HEK293 (cell line): ENCODE measurements at regions not wholly inside any gene's neighbourhood (a gene's known extent, or its start where the extent isn't known, plus 50 kb on each side); places are given as distances from the start of the nearest gene placed in this dataset.
"Not testable (repeated sequence)": the region's sequence is repeated elsewhere in the genome, so short reads cannot be mapped to it uniquely, and the experiment has no call there.

Experiments
- CTCF ChIA-PET: fragments of 350-600 bp; formaldehyde crosslinking; extraction: SDS; loops from one replicate; lab custom pipeline; 2021; ENCODE audit warnings: antibody characterized with exemption; lab: Yijun Ruan, JAX
- POLR2A ChIA-PET: fragments of 300-600 bp; formaldehyde crosslinking; extraction: SDS; loops from one replicate; lab custom pipeline; 2020; ENCODE audit warnings: antibody characterized with exemption, inconsistent platforms; lab: Yijun Ruan, JAX
- H3K27ac ChIP-seq: fragments of 200-500 bp; sonication (Bioruptor generic); 2 replicates; pipeline ENCODE4 v1.5.1; 2014; ENCODE audit warnings: low read depth, low read length, control low read depth, inconsistent platforms; ENCODE audit errors: extremely low read depth
- H3K36me3 ChIP-seq, 2 experiments: fragments of 200-500 bp in 1 of 2; sonication (Bioruptor generic) in 1 of 2; 1 replicate in 1 of 2; 2 replicates in 1 of 2; pipeline ENCODE4 v1.5.1; 2014 to 2017; ENCODE audit warnings: inconsistent platforms in 2 of 2, low read length in 2 of 2; ENCODE audit not compliant: control insufficient read depth in 2 of 2, insufficient read depth in 1 of 2
- H3K4me1 ChIP-seq: fragments of 200-500 bp; sonication (Bioruptor generic); 2 replicates; pipeline ENCODE4 v1.5.1; 2014; ENCODE audit warnings: mild to moderate bottlenecking, low read length, inconsistent platforms; ENCODE audit not compliant: control insufficient read depth, insufficient read depth
- H3K4me3 ChIP-seq: 2 replicates; pipeline ENCODE4 v1.5.1; 2011; ENCODE audit warnings: low read depth, mild to moderate bottlenecking, control low read depth, low read length, moderate library complexity
- H3K9me3 ChIP-seq: fragments of 200-500 bp; sonication (Bioruptor generic); 2 replicates; pipeline ENCODE4 v1.5.1; 2014; ENCODE audit warnings: low read depth, low read length, inconsistent platforms; ENCODE audit not compliant: control insufficient read depth, insufficient read depth
- EGR2 ChIP-seq: fragments of 450-650 bp; formaldehyde crosslinking; IDR thresholded peaks from 2 replicates; pipeline ENCODE4 v1.5.1; 2016; ENCODE audit warnings: low read depth, missing biosample characterization, missing genetic modification characterization
- MEIS1 ChIP-seq: sonication (generic); formaldehyde crosslinking; IDR thresholded peaks from 2 replicates; pipeline ENCODE4 v1.8.1; 2022; ENCODE audit warnings: missing genetic modification reagents, mild to moderate bottlenecking, borderline replicate concordance
- REPIN1 ChIP-seq: fragments of 450-650 bp; formaldehyde crosslinking; IDR thresholded peaks from 2 replicates; pipeline ENCODE4 v1.5.1; 2017; ENCODE audit warnings: missing biosample characterization, missing genetic modification characterization, low read depth
- SCRT1 ChIP-seq: fragments of 450-650 bp; formaldehyde crosslinking; IDR thresholded peaks from 2 replicates; pipeline ENCODE4 v1.5.1; 2016; ENCODE audit warnings: missing biosample characterization, missing genetic modification characterization, borderline replicate concordance
- SP2 ChIP-seq: fragments of 450-650 bp; formaldehyde crosslinking; IDR thresholded peaks from 2 replicates; pipeline ENCODE4 v1.5.1; 2016; ENCODE audit warnings: missing biosample characterization, missing genetic modification characterization
- SP3 ChIP-seq: fragments of 450-650 bp; formaldehyde crosslinking; IDR thresholded peaks from 2 replicates; pipeline ENCODE4 v1.5.1; 2016; ENCODE audit warnings: missing biosample characterization, missing genetic modification characterization
- ZNF138 ChIP-seq: fragments of 450-650 bp; formaldehyde crosslinking; IDR thresholded peaks from 2 replicates; pipeline ENCODE4 v1.5.1; 2016; ENCODE audit warnings: missing biosample characterization, missing genetic modification characterization, borderline replicate concordance
- ZNF239 ChIP-seq: fragments of 450-650 bp; formaldehyde crosslinking; IDR thresholded peaks from 2 replicates; pipeline ENCODE4 v1.5.1; 2016; ENCODE audit warnings: missing biosample characterization, missing genetic modification characterization
- ZNF366 ChIP-seq: fragments of 450-650 bp; formaldehyde crosslinking; conservative IDR thresholded peaks from 2 replicates; pipeline ENCODE4 v1.5.1; 2016; ENCODE audit warnings: missing biosample characterization, missing genetic modification characterization
- ZNF48 ChIP-seq: fragments of 450-650 bp; formaldehyde crosslinking; IDR thresholded peaks from 2 replicates; pipeline ENCODE4 v1.5.1; 2016; ENCODE audit warnings: missing biosample characterization, missing genetic modification characterization
- ZNF521 ChIP-seq: fragments of 450-650 bp; formaldehyde crosslinking; IDR thresholded peaks from 2 replicates; pipeline ENCODE4 v1.5.1; 2017; ENCODE audit warnings: missing biosample characterization, mild to moderate bottlenecking, missing genetic modification characterization
- ZNF561 ChIP-seq: fragments of 450-650 bp; IDR thresholded peaks from 2 replicates; pipeline ENCODE4 v1.5.1; 2018; ENCODE audit warnings: missing biosample characterization, missing genetic modification characterization, borderline replicate concordance
- ZNF621 ChIP-seq: fragments of 450-650 bp; formaldehyde crosslinking; IDR thresholded peaks from 2 replicates; pipeline ENCODE4 v1.5.1; 2017; ENCODE audit warnings: missing biosample characterization, missing genetic modification characterization
- ZNF660 ChIP-seq: fragments of 450-650 bp; IDR thresholded peaks from 2 replicates; pipeline ENCODE4 v1.5.1; 2018; ENCODE audit warnings: missing biosample characterization, mild to moderate bottlenecking, missing genetic modification characterization
- ZNF677 ChIP-seq: fragments of 450-650 bp; IDR thresholded peaks from 2 replicates; pipeline ENCODE4 v1.5.0; 2018; ENCODE audit warnings: missing biosample characterization, mild to moderate bottlenecking, missing genetic modification characterization, moderate library complexity
- ZNF792 ChIP-seq: fragments of 450-650 bp; formaldehyde crosslinking; IDR thresholded peaks from 2 replicates; pipeline ENCODE4 v1.5.1; 2016; ENCODE audit warnings: missing biosample characterization, missing genetic modification characterization
- ZNF830 ChIP-seq: fragments of 450-650 bp; IDR thresholded peaks from 2 replicates; pipeline ENCODE4 v1.5.0; 2018; ENCODE audit warnings: missing biosample characterization, missing genetic modification characterization, low read depth, mild to moderate bottlenecking, moderate library complexity
- TF ChIP-seq, protein P1 (sequence below): fragments of 450-650 bp; formaldehyde crosslinking; IDR thresholded peaks from 2 replicates; pipeline ENCODE4 v1.5.1; 2016; ENCODE audit warnings: missing biosample characterization, missing genetic modification characterization
- TF ChIP-seq, protein P2 (sequence below): fragments of 450-650 bp; formaldehyde crosslinking; IDR thresholded peaks from 2 replicates; pipeline ENCODE4 v1.5.1; 2016; ENCODE audit warnings: missing biosample characterization, missing genetic modification characterization, low read depth

DNA sequence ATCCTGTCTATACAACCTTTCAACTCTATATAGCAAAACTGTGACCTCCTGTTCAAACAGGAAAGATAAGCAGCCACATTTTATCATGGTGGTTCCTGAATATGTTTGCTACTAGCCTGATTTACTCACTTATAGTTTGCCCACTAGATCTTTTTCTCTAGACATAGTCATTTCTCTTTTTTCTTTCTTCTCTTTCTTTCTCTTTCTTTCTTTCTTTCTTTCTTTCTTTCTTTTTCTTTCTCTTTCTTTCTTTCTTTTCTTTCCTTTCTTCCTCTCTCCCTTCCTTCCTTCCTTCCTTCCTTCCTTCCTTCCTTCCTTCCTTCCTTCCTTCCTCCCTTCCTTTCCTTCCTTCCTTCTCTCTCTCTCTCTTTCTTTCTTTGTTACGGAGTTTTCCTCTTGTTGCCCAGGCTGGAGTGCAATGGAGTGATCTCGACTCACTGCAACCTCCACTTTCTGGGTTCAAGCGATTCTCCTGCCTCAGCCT, 142.0 kb upstream of the TBL1XR1 start:
- POLR2A ChIA-PET, H3K4me1 ChIP-seq, H3K27ac ChIP-seq, H3K9me3 ChIP-seq, H3K4me3 ChIP-seq, H3K36me3 ChIP-seq: not testable (repeated sequence)
- CTCF ChIA-PET: interaction anchor here (0.6 kb wide), 1 partner anchor 264 kb away, joined by 4 read pairs; no protein-coding TSS in a partner anchor
- TF ChIP-seq ZNF366 (tag by site-specific recombination): peak; percentile 83

DNA sequence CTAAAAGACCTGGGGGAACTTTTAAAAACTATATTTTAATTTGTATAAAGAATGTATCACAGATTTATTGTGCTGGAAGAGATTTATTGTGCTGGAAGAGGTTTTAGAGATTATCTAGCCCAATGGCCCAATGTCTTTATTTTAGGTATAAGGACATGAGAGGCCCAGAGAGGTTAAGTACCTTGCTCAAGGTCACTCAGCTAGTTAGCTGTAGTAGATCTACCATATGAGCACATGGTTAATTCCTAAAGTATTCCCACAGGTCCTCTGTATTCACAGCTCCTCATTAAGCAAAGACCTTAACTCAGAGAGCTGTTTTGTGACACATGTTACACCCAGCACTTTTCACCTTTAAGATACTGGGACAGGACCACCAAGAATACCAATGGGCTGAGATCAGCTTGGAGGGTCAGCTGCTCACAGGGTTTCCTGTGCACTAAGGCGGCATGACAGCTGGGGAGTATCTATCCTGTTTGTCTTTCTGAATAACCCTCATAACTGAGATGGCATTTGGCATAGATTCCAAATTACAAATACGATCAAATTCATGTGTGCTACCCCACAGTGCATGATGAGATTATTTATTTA, 143.1 kb upstream of the TBL1XR1 start:
- Histone ChIP-seq H3K27ac (no peak overlapping the region), H3K36me3 (no peaks in the 10 kb centered on the region), H3K4me1 (no peaks in the 10 kb centered on the region), H3K4me3 (no peak overlapping the region), H3K9me3 (no peaks in the 10 kb centered on the region)
- TF ChIP-seq ZNF677 (tag by site-specific recombination): no peak
- TF ChIP-seq ZNF138: no peak
- TF ChIP-seq ZNF830 (tag by site-specific recombination): no peak
- TF ChIP-seq ZNF239 (tag by site-specific recombination): no peak
- TF ChIP-seq ZNF792 (tag by site-specific recombination): no peak
- no peak for TF ChIP-seq ZNF48
- TF ChIP-seq ZNF521 (tag by site-specific recombination): no peak
- TF ChIP-seq ZNF660 (tag by site-specific recombination): no peak
- no peak for TF ChIP-seq ZNF561 (tag by site-specific recombination)
- no peak for TF ChIP-seq SCRT1
- TF ChIP-seq, protein P1, sequence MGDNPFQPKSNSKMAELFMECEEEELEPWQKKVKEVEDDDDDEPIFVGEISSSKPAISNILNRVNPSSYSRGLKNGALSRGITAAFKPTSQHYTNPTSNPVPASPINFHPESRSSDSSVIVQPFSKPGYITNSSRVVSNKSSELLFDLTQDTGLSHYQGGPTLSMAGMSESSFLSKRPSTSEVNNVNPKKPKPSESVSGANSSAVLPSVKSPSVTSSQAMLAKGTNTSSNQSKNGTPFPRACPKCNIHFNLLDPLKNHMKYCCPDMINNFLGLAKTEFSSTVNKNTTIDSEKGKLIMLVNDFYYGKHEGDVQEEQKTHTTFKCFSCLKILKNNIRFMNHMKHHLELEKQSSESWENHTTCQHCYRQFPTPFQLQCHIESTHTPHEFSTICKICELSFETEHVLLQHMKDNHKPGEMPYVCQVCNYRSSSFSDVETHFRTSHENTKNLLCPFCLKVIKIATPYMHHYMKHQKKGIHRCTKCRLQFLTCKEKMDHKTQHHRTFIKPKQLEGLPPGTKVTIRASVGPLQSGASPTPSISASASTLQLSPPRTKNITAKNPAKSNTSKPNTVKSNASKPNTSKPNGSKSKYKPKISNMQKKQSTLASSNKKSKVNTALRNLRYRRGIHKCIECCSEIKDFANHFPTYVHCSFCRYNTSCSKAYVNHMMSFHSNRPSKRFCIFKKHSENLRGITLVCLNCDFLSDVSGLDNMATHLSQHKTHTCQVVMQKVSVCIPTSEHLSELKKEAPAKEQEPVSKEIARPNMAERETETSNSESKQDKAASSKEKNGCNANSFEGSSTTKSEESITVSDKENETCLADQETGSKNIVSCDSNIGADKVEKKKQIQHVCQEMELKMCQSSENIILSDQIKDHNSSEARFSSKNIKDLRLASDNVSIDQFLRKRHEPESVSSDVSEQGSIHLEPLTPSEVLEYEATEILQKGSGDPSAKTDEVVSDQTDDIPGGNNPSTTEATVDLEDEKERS (tag by site-specific recombination): no peak
- TF ChIP-seq EGR2 (tag by site-specific recombination): no peak
- no peak for TF ChIP-seq ZNF621 (tag by site-specific recombination)
- no peak for TF ChIP-seq SP3 (tag by site-specific recombination)
- TF ChIP-seq SP2 (tag by site-specific recombination): no peak
- no peak for TF ChIP-seq REPIN1 (tag by site-specific recombination)
- no peak for TF ChIP-seq MEIS1 (CRISPR knock-in tag)
- TF ChIP-seq, protein P2, sequence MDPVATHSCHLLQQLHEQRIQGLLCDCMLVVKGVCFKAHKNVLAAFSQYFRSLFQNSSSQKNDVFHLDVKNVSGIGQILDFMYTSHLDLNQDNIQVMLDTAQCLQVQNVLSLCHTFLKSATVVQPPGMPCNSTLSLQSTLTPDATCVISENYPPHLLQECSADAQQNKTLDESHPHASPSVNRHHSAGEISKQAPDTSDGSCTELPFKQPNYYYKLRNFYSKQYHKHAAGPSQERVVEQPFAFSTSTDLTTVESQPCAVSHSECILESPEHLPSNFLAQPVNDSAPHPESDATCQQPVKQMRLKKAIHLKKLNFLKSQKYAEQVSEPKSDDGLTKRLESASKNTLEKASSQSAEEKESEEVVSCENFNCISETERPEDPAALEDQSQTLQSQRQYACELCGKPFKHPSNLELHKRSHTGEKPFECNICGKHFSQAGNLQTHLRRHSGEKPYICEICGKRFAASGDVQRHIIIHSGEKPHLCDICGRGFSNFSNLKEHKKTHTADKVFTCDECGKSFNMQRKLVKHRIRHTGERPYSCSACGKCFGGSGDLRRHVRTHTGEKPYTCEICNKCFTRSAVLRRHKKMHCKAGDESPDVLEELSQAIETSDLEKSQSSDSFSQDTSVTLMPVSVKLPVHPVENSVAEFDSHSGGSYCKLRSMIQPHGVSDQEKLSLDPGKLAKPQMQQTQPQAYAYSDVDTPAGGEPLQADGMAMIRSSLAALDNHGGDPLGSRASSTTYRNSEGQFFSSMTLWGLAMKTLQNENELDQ (tag by site-specific recombination): no peak
- ChIA-PET CTCF (no interaction called here), POLR2A (no interaction called here)
